ENCODE measurements at regions not wholly inside any gene's neighbourhood (a gene's known extent, or its start where the extent isn't known, plus 50 kb on each side); places are given as distances from the start of the nearest gene placed in this dataset.

GRCh38 chr12:107845226-107845979, 70.9 kb downstream of the ASCL4 start:
- TF ChIP-seq POLR2AphosphoS5 (IDR thresholded peaks at IDR 0.05; ENCODE audit: low read depth) (no peak), SPI1 (IDR thresholded peaks at IDR 0.05; ENCODE audit: borderline replicate concordance, low read depth) (no peak), REST (IDR thresholded peaks at IDR 0.05; ENCODE audit: insufficient replicate concordance, low read depth) (no peak), CTCF (IDR thresholded peaks at IDR 0.05; ENCODE audit: insufficient read depth, low read length) (no peak), GABPA (IDR thresholded peaks at IDR 0.05; ENCODE audit: low read depth) (no peak)
- H3K27ac ChIP-seq (replicated peaks) = no peak overlapping the region
- no peak for DNase-seq (ENCODE audit: low read depth in 1 of 2, low spot score in 1 of 2)
- H3K4me3 ChIP-seq (replicated peaks; ENCODE audit: insufficient read depth, low read length) = no peak overlapping the region
- peaks cover 46% of the 10 kb centered on the region for H3K27me3 ChIP-seq (ENCODE audit: insufficient read depth, poor library complexity, severe bottlenecking)

GRCh38 chr12:107845980-107846659, 71.6 kb downstream of the ASCL4 start:
- Histone ChIP-seq H3K4me3 (replicated peaks; ENCODE audit: insufficient read depth, low read length) (no peak overlapping the region), H3K27ac (replicated peaks) (no peak overlapping the region), H3K27me3 (ENCODE audit: insufficient read depth, poor library complexity, severe bottlenecking) (peaks cover 43% of the 10 kb centered on the region)
- no peak for DNase-seq (ENCODE audit: low read depth in 1 of 2, low spot score in 1 of 2)
- TF ChIP-seq POLR2AphosphoS5 (IDR thresholded peaks at IDR 0.05; ENCODE audit: low read depth) (no peak), GABPA (IDR thresholded peaks at IDR 0.05; ENCODE audit: low read depth) (no peak), CTCF (IDR thresholded peaks at IDR 0.05; ENCODE audit: insufficient read depth, low read length) (no peak), REST (IDR thresholded peaks at IDR 0.05; ENCODE audit: insufficient replicate concordance, low read depth) (no peak), SPI1 (IDR thresholded peaks at IDR 0.05; ENCODE audit: borderline replicate concordance, low read depth) (no peak)

- peaks cover 39% of the 10 kb centered on the region for H3K27me3 ChIP-seq (ENCODE audit: insufficient read depth, poor library complexity, severe bottlenecking)
- no peak for TF ChIP-seq REST (IDR thresholded peaks at IDR 0.05; ENCODE audit: insufficient replicate concordance, low read depth)
- no peak for TF ChIP-seq SPI1 (IDR thresholded peaks at IDR 0.05; ENCODE audit: borderline replicate concordance, low read depth)
- TF ChIP-seq CTCF (IDR thresholded peaks at IDR 0.05; ENCODE audit: insufficient read depth, low read length) = no peak
- no peak for TF ChIP-seq GABPA (IDR thresholded peaks at IDR 0.05; ENCODE audit: low read depth)
- TF ChIP-seq POLR2AphosphoS5 (IDR thresholded peaks at IDR 0.05; ENCODE audit: low read depth) = no peak
- no peak for DNase-seq (ENCODE audit: low read depth in 1 of 2, low spot score in 1 of 2)
Observed at GRCh38 chr12:107847430-107847829, 72.9 kb downstream of the ASCL4 start.

More at GRCh38 chr12:107847430-107847829, 72.9 kb downstream of the ASCL4 start:
- Histone ChIP-seq H3K27ac (replicated peaks) (no peak overlapping the region), H3K4me3 (replicated peaks; ENCODE audit: insufficient read depth, low read length) (no peak overlapping the region)
